Fibroblast of pulmonary artery (primary cell): ENCODE measurements at regions not wholly inside any gene's neighbourhood (a gene's known extent, or its start where the extent isn't known, plus 50 kb on each side); places are given as distances from the start of the nearest gene placed in this dataset.

Source experiments
- DNase-seq: peaks from one replicate; pipeline ENCODE4 v3.0.0-alpha.2; 2010; ENCODE audit warnings: low read depth
- H3K4me3 ChIP-seq: replicated peaks from 2 replicates; pipeline ENCODE4 v1.5.1; 2011; ENCODE audit warnings: low read depth, mild to moderate bottlenecking, control low read depth, low read length, moderate library complexity
- TF ChIP-seq, protein P1 (sequence below): IDR thresholded peaks from 2 replicates; pipeline ENCODE4 v1.5.1; 2011; ENCODE audit warnings: mild to moderate bottlenecking, control low read depth, low read length, inconsistent platforms; ENCODE audit errors: missing control alignments

DNA sequence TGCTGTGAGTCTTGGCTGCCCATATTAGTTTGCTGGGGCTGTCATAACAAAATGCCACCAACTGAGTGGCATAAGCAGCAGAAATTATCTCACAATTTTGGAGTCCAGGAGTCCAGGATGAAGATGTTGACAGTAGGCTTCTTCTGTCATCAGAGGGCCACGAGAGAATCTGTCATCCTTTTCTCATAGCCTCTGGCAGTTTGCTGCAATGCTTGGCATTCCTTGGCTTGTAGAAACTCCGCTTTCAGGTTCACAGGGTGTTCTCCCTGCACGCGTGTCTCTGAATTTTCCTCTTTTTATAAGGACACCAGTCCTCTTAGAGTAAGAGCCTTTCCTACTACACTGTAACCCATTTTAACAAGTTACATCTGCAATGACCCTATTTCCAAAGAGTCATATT is 838.4 kb downstream of the TFAP2A start:
- DNase-seq, result no peak
- no peak overlapping the region for H3K4me3 ChIP-seq
- TF ChIP-seq, protein P1, sequence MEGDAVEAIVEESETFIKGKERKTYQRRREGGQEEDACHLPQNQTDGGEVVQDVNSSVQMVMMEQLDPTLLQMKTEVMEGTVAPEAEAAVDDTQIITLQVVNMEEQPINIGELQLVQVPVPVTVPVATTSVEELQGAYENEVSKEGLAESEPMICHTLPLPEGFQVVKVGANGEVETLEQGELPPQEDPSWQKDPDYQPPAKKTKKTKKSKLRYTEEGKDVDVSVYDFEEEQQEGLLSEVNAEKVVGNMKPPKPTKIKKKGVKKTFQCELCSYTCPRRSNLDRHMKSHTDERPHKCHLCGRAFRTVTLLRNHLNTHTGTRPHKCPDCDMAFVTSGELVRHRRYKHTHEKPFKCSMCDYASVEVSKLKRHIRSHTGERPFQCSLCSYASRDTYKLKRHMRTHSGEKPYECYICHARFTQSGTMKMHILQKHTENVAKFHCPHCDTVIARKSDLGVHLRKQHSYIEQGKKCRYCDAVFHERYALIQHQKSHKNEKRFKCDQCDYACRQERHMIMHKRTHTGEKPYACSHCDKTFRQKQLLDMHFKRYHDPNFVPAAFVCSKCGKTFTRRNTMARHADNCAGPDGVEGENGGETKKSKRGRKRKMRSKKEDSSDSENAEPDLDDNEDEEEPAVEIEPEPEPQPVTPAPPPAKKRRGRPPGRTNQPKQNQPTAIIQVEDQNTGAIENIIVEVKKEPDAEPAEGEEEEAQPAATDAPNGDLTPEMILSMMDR, result no peak

DNA sequence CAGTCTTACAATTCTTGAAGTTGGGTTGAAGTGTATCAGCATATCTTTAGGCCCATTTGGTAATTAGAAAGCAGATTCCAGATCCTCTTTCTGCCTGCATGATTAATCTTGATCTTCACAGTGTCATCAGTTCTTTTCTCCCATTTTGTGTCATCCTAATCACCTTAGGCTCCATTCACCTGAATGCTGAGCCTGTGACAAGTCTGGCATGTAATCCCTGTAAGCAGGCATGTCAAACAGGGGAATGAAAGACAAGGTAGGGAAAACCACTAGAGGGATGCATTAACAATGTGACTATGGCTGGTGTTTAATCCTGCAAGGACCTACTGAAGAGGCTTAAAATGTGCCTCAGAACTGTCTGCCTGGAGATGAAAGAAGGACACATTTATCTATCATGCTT is 848.8 kb downstream of the TFAP2A start:
- H3K4me3 ChIP-seq, result no peak overlapping the region
- TF ChIP-seq, protein P1, result no peak
- no peak for DNase-seq

DNA sequence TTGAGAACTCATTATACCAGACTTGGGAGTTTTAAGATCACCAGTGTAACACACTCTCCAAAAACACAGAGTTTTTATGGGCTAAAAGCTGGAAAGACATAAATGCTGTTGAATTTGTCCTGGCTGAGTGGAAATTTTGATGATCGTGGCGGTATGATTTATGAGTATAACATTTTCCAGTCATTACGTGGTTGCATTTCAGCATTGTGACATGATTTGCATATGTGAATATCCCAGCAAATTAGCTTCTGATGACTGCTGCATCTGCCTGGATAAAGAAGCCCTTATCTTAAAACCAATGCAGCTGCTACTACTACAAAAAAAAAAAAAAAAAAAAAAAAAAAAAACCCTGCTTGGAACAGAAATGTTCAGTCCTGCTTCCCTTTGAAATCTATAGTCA is 850.9 kb downstream of the TFAP2A start:
- TF ChIP-seq, protein P1, result no peak
- no peak overlapping the region for H3K4me3 ChIP-seq
- DNase-seq, result no peak

DNA sequence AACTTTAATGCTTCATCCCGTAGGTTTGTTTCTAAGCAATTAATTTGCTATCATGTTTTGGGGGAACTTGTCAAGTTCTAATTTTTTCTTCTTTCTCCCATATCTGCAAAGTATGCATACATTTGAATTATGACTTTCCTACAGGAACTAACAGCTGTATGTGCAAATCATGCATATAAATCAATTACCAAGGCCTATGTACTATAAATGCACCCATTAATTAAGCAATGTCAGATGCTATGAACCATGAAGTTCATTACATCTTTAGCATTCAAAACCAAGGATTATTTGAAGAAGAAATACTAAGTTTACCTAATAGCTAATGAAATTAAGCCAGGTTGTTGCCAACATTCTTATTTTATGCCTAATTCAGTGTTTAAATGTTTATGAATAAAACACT is 851.3 kb downstream of the TFAP2A start:
- H3K4me3 ChIP-seq, result no peak overlapping the region
- no peak for DNase-seq
- TF ChIP-seq, protein P1, result no peak

DNA sequence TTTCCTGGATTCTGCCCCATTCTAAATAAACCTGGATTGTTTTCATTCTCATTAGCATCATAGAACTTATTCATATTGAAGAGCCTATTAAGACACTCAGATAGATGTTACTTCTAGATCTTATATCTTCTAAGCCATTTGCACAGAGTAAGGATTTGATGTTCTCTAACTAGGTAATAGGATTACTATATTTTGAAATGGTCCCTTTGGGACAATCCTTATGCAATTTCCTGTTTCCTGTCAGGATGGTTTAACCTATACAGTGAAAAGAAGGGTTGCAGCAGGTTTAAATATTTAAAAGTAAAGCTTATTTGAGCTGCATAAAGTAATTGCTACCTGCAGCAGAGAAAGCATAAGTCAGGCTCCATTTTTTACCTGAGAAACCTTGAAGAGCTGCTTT is 860.1 kb downstream of the TFAP2A start:
- no peak overlapping the region for H3K4me3 ChIP-seq
- DNase-seq, result peak; percentile 16
- TF ChIP-seq, protein P1, result no peak

DNA sequence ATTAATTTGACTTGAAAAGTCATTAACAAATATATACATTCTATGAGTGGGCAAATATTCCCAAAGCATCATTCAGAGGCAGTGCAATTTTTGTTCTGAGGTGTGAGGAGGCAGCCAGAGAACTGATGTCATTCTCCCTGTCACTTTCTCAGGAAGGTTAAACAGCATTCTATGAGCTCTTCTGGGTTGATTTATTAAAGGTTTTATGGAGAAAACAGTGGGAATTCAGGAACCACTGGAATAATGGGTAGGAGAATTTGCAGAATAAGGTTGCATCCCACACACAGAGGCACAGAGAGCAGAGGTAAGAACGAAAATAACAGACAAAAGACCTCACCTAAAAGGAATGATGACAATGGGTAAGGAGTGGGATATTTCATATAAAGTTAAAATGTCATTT is 860.6 kb downstream of the TFAP2A start:
- no peak overlapping the region for H3K4me3 ChIP-seq
- DNase-seq, result no peak
- TF ChIP-seq, protein P1, result no peak

DNA sequence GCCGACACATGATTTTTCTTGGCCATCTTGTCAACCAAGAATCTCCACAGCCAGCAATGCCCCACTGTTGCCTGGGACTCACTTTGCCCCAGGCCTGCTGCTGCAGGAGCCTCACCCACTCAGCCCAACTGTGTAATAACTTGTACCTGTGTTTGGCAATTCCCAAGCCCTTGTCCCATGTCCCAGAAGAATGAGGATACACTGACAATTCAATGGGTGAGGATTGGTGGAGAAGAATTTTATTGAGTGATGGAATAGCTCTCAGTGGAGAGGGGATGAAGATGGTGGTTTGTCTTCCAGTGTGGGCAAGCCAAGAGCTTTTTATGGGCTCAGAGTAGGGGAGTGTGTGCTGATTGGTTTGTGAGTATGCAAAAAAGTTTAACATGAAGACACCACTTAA is 861.9 kb downstream of the TFAP2A start:
- H3K4me3 ChIP-seq, result no peak overlapping the region
- TF ChIP-seq, protein P1, result no peak
- no peak for DNase-seq
